Calu3 (cell line): ENCODE measurements at regions not wholly inside any gene's neighbourhood (a gene's known extent, or its start where the extent isn't known, plus 50 kb on each side); places are given as distances from the start of the nearest gene placed in this dataset.

Experiments
- BruUV-seq: library from RNA; stranded (reverse); fragments of 400-500 nt; replicated peaks from 2 replicates; lab custom pipeline; 2021; lab: Mats Ljungman, UMichigan
- CTCF ChIA-PET: fragments of 300-600 bp; sonication (Branson Sonifier 250); formaldehyde crosslinking; loops from one replicate; lab custom pipeline; 2022; ENCODE audit warnings: antibody characterized with exemption; lab: Charles Lee
- DNase-seq: peaks from one replicate; pipeline ENCODE4 v3.0.0; 2022
- H3K27ac Mint-ChIP-seq: one replicate; pipeline ENCODE4 v1.8.0; 2022; ENCODE audit warnings: mixed read lengths; ENCODE audit not compliant: unreplicated experiment
- H3K27me3 Mint-ChIP-seq: one replicate; pipeline ENCODE4 v1.8.0; 2022; ENCODE audit warnings: mixed read lengths; ENCODE audit not compliant: unreplicated experiment
- H3K36me3 Mint-ChIP-seq: one replicate; pipeline ENCODE4 v1.8.0; 2022; ENCODE audit warnings: mild to moderate bottlenecking, moderate library complexity, mixed read lengths; ENCODE audit not compliant: insufficient read depth, unreplicated experiment
- H3K4me1 Mint-ChIP-seq: one replicate; pipeline ENCODE4 v1.8.0; 2022; ENCODE audit warnings: mild to moderate bottlenecking, low read depth, mixed read lengths; ENCODE audit not compliant: unreplicated experiment
- H3K4me3 Mint-ChIP-seq: one replicate; pipeline ENCODE4 v1.8.0; 2022; ENCODE audit warnings: mild to moderate bottlenecking, low read depth, moderate library complexity, mixed read lengths; ENCODE audit not compliant: unreplicated experiment
- H3K9me3 Mint-ChIP-seq: one replicate; pipeline ENCODE4 v1.8.0; 2022; ENCODE audit warnings: low read depth, mixed read lengths; ENCODE audit not compliant: unreplicated experiment
- CTCF ChIP-seq: fragments of 200-600 bp; IDR thresholded peaks from one replicate; pipeline ENCODE4 v1.8.0; 2022; ENCODE audit warnings: antibody characterized with exemption; ENCODE audit not compliant: unreplicated experiment
- intact Hi-C: fragments of 100-400 bp; cut with micrococcal nuclease; formaldehyde crosslinking; loops from one replicate; pipeline ENCODE4 v1.10.0; 2022; ENCODE audit not compliant: unreplicated experiment

- BruUV-seq = no TSS peak
- DNase-seq = no peak
- Mint-ChIP-seq H3K27ac (no peak overlapping the region), H3K27me3 (no peaks in the 10 kb centered on the region), H3K4me1 (no peaks in the 10 kb centered on the region), H3K4me3 (no peak overlapping the region), H3K36me3 (no peaks in the 10 kb centered on the region), H3K9me3 (no peaks in the 10 kb centered on the region)
- CTCF ChIA-PET = no interaction called here
- no peak for TF ChIP-seq CTCF
- intact Hi-C loops = no loop called here
These were observed 435.7 kb upstream of the PFKP start for GRCh38 chr10:2631557-2632205.

GRCh38 chr10:2628705-2629104 lies 438.6 kb upstream of the PFKP start:
- Mint-ChIP-seq H3K27ac (no peak overlapping the region), H3K4me3 (no peak overlapping the region), H3K27me3 (no peaks in the 10 kb centered on the region), H3K4me1 (no peaks in the 10 kb centered on the region), H3K36me3 (no peaks in the 10 kb centered on the region), H3K9me3 (no peaks in the 10 kb centered on the region)
- CTCF ChIA-PET = no interaction called here
- BruUV-seq = no TSS peak
- no peak for TF ChIP-seq CTCF
- intact Hi-C loops = no loop called here
- no peak for DNase-seq

GRCh38 chr10:2627969-2628368 lies 439.4 kb upstream of the PFKP start:
- no peak overlapping the region for H3K27ac Mint-ChIP-seq
- no peaks in the 10 kb centered on the region for H3K27me3 Mint-ChIP-seq
- no peak for DNase-seq
- H3K36me3 Mint-ChIP-seq = no peaks in the 10 kb centered on the region
- intact Hi-C loops = no loop called here
- TF ChIP-seq CTCF = no peak
- H3K9me3 Mint-ChIP-seq = no peaks in the 10 kb centered on the region
- no TSS peak for BruUV-seq
- H3K4me3 Mint-ChIP-seq = no peak overlapping the region
- CTCF ChIA-PET = no interaction called here
- no peaks in the 10 kb centered on the region for H3K4me1 Mint-ChIP-seq

- CTCF ChIA-PET = no interaction called here
- Mint-ChIP-seq H3K4me3 (no peak overlapping the region), H3K36me3 (no peaks in the 10 kb centered on the region), H3K4me1 (no peaks in the 10 kb centered on the region), H3K27me3 (no peaks in the 10 kb centered on the region), H3K9me3 (no peaks in the 10 kb centered on the region), H3K27ac (no peak overlapping the region)
- DNase-seq = no peak
- no peak for TF ChIP-seq CTCF
- intact Hi-C loops = no loop called here
- BruUV-seq = no TSS peak
These were observed 442.3 kb upstream of the PFKP start for GRCh38 chr10:2625094-2625493.
